ENCODE measurements at regions not wholly inside any gene's neighbourhood (a gene's known extent, or its start where the extent isn't known, plus 50 kb on each side); places are given as distances from the start of the nearest gene placed in this dataset.
A peak's percentile ranks its signal among the peaks of the same experiment; 100 is the strongest.

GRCh38 chr11:11038782-11039181 lies 180.9 kb upstream of the ZBED5 start:
- no peak for DNase-seq

DNA sequence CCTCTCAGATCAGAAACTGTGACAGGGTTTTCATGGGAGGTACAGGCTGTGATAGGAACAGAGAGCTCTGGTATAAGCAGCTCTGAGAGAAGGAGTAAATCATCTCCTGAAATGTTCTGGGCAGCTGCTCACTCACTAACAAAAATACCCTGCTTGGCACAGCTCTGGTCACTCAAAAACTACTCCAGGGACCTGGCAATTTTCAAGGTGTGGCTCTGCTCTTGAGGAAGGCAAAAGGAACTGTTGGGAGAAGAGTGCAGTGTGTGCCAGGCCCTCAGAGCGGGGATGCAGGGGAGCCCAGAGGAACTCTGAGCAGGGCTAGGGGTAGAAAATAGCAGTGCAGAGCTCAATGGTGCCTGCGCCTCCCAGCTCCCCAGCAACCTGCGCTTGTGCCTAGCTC lies 180.5 kb upstream of the ZBED5 start:
- DNase-seq = no peak

DNA sequence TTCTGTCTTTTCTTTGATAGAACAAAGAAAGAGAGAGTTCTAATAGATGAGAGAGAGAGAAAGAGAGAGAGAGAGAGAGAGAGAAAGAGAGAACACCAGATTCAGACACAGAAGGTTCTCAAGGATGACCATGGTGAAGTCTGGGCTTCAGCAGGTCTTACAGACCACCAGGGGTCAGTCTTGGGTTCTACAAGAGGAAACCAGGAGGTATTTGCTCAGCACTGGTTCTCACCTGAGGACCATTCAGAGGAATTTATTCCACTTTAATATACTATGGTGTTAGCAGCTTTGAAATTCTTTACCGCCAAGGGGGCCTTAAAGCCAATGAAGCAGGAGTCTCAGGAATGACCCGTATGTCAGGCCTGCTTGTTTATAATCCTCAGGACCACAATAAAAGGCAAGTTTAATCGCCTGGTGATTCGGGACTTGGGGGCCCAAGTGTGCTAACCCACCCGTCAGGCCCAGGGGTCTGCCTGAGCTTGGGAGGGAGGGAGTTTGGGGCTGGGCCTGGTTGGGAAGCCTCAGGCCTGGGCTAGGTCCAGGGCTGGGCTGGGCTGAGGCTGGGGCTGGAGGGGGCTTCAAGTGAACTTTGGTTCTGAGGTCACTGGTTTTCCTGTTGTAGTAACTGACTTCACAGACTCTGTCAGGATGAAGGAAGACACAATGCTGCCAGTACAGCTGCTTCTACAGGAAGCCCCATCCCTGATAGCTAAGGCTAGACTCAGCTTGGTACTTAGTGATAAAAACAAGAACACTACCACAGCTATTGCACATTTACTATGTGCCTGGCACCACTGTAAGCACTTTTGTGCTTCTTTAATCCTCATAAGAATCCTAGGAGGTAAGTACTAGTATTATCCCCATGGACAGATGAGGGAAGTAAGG lies 179.2 kb upstream of the ZBED5 start:
- peak; percentile 27 for DNase-seq

DNA sequence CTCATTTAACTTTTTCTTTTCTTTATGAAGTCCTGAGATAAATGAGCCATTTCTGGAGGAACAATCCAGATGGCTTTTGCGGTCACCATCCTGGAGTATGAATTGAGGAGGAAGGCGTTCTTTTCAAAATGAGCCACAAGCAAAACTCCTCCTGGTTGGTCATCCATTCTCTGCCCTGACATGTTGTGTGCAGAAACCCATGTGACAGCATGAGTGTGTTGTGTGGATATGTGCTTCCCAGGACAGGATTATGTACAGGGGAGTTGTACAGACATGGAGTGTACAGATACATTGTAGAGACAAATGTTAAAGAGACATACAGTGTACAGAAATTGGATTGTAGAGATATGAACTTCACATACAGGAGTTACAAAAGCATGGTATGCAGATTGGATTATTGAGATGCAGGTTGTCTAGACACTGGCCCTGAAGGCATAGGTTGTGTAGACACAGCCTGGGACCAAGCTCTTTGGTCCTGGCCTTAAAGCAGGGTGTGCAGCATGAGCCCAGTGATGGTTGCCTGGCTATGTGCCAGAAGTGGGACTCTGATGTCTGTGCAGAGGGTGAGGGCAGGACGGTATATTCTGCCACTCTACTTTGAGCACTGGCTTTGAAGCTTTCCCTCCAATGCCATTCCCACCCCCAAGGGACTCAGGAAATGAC lies 178.5 kb upstream of the ZBED5 start:
- no peak for DNase-seq

DNA sequence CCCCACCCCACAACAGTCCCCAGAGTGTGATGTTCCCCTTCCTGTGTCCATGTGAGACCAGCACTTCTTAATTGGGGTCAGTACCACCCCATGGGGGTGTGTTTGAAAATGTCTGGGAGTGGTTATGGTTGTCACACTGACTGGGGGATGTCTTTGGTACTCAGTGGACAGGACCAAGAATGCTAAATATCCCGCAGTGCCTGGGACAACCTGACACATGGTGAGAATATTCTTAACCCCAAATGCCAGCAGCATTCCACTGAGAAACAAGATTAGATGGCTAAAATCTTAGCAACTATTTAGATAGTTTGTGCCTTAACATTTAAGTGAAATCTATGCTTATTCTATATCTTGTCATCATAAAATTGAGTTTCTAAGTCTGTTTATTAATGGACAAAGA lies 177.5 kb upstream of the ZBED5 start:
- no peak for DNase-seq

DNA sequence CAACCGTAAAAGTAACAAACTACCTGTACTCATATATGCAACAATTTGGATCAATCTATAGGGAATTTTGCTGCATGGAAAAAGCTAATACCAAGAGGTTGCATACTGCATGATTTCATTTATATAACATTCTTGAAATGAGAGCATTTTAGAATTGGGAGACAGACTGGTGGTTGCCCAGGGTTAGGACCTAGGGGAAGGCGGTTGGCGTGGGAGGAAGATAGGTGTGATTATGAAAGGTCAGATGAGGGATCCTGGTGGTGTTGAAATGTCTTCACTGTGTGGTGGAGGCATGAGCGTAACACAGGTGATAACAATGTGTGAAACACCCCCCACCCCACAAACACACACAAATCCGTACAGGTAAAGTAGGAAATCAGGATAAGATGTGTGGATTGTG lies 176.6 kb upstream of the ZBED5 start:
- DNase-seq = no peak

- no peak for DNase-seq
Observed at GRCh38 chr11:11032066-11032465, 174.2 kb upstream of the ZBED5 start.

- DNase-seq = no peak
Observed at GRCh38 chr11:11029027-11029426, 171.2 kb upstream of the ZBED5 start.

GRCh38 chr11:11028017-11028692 lies 170.3 kb upstream of the ZBED5 start:
- peak; percentile 65 for DNase-seq

- no peak for DNase-seq
Observed at GRCh38 chr11:11027288-11027687, 169.4 kb upstream of the ZBED5 start.

- no peak for DNase-seq
Observed at GRCh38 chr11:11025087-11025486, 167.2 kb upstream of the ZBED5 start.

DNA sequence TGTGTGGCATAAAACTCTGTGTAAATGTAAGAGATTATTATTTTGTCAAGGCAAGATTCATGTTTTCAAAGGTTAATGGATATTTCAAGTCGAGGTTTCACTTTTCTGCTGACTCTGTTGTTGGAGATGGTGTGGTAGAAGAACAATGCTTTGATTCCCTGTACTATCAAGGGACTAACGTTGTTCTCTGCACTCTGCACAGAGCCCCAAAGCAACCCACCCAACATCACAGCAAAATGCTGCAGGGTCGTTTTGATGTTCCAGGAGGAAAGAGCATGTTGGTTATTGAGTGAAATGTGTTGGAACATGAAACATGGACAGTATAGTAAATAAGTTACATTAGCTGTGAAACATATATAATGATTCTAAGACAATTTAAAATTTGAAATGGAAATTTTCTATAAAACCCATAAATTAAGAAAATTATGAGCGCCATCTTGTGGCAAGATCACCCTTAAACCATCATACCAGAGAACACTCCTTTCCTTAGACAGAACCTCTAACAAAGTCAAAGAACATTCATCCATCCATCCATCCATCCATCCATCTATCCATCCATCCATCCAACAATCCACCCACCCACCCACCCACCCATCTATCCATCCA lies 164.4 kb upstream of the ZBED5 start:
- DNase-seq = no peak

GRCh38 chr11:11021563-11021962 lies 163.7 kb upstream of the ZBED5 start:
- DNase-seq = no peak

GRCh38 chr11:11020747-11021149 lies 162.9 kb upstream of the ZBED5 start:
- DNase-seq = no peak

DNA sequence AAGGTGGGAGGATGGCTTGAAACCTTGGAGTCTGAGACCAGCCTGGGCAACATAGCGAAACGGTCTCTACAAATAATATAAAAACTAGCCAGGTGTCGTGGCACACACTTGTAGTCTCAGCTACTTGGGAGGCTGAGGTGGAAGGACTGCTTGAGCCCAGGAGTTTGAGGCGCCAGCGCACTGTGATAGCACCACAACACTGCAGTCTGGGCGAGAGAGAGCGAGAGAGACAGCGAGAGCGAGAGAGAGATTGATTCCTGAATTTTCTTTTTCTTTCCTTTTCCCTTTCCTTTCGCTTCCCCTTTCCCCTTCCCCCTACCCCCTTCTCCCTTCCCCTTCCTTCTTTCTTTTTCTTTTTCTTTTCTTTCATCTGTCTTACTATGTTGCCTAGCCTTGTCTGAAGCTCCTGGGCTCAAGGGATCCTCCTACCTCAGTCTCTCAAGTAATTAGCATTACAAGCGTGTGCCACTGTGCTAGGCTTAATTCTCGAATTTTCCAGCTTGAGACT lies 162.4 kb upstream of the ZBED5 start:
- DNase-seq = no peak

DNA sequence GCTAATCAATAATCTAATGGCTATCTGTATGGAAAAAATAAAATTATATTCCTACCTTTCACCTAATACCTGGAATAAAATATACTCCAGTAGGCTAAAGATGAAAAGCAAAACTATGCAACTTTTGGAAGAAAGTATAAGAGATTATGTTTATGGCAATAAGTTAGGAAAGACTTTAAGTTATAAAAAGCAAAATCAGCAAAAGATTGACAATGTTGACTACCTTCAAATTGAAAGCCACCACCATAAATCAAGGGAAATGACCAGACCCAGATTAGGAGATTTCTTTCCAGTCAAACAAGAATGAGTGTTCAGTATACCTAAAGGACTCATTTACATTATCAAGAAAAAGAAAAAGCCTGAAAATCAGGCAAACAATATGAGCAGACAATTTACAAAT lies 159.1 kb upstream of the ZBED5 start:
- no peak for DNase-seq

GRCh38 chr11:11016068-11016467 lies 158.2 kb upstream of the ZBED5 start:
- no peak for DNase-seq

GRCh38 chr11:11011617-11012016 lies 153.8 kb upstream of the ZBED5 start:
- DNase-seq = no peak

- DNase-seq = peak; percentile 26
Observed at GRCh38 chr11:11010624-11011127, 152.8 kb upstream of the ZBED5 start.

GRCh38 chr11:11009179-11009578 lies 151.3 kb upstream of the ZBED5 start:
- no peak for DNase-seq

- no peak for DNase-seq
Observed at GRCh38 chr11:11004069-11004468, 146.2 kb upstream of the ZBED5 start.

GRCh38 chr11:11003226-11003625 lies 145.4 kb upstream of the ZBED5 start:
- DNase-seq = no peak
